Testis (tissue), 2 donors: ENCODE measurements at regions not wholly inside any gene's neighbourhood (a gene's known extent, or its start where the extent isn't known, plus 50 kb on each side); places are given as distances from the start of the nearest gene placed in this dataset.

ENCODE experiments used
- CTCF ChIP-seq, 3 experiments: fragments of 450-650 bp in 2 of 3; fragments of 200-600 bp in 1 of 3; sonication (generic) in 1 of 3; IDR thresholded peaks; one replicate each; pipeline ENCODE4 v1.5.1; 2016 to 2019; ENCODE audit warnings: antibody characterized with exemption in 3 of 3, mild to moderate bottlenecking in 2 of 3, moderate library complexity in 1 of 3
- POLR2A ChIP-seq: fragments of 450-650 bp; IDR thresholded peaks from one replicate; pipeline ENCODE4 v1.6.1; 2017; ENCODE audit warnings: antibody characterized with exemption, mild to moderate bottlenecking, moderate library complexity

GRCh38 chr17:71969500-71969899 lies 151.3 kb upstream of the SOX9 start:
- TF ChIP-seq CTCF (IDR thresholded peaks at IDR 0.05) (no peak), POLR2A (no peak)
